ENCODE measurements at regions not wholly inside any gene's neighbourhood (a gene's known extent, or its start where the extent isn't known, plus 50 kb on each side); places are given as distances from the start of the nearest gene placed in this dataset.

- DNase-seq (ENCODE audit: low read depth in 1 of 2, low spot score in 1 of 2), result peak in 1 of 2 experiments; percentile 32
- peak overlapping the region; percentile 74 for H3K27ac ChIP-seq (replicated peaks)
- no peak for TF ChIP-seq REST (IDR thresholded peaks at IDR 0.05; ENCODE audit: insufficient replicate concordance, low read depth)
- TF ChIP-seq CTCF (IDR thresholded peaks at IDR 0.05; ENCODE audit: insufficient read depth, low read length), result no peak
- TF ChIP-seq GABPA (IDR thresholded peaks at IDR 0.05; ENCODE audit: low read depth), result no peak
- TF ChIP-seq SPI1 (IDR thresholded peaks at IDR 0.05; ENCODE audit: borderline replicate concordance, low read depth), result no peak
- TF ChIP-seq POLR2AphosphoS5 (IDR thresholded peaks at IDR 0.05; ENCODE audit: low read depth), result no peak
- no peaks in the 10 kb centered on the region for H3K27me3 ChIP-seq (ENCODE audit: insufficient read depth, poor library complexity, severe bottlenecking)
- H3K4me3 ChIP-seq (replicated peaks; ENCODE audit: insufficient read depth, low read length), result no peak overlapping the region
Measured at GRCh38 chr2:60336442-60337141, 216.9 kb downstream of the BCL11A start.

GRCh38 chr2:60335533-60336237 lies 217.8 kb downstream of the BCL11A start:
- Histone ChIP-seq H3K4me3 (replicated peaks; ENCODE audit: insufficient read depth, low read length) (no peak overlapping the region), H3K27ac (replicated peaks) (peak overlapping the region; percentile 74), H3K27me3 (ENCODE audit: insufficient read depth, poor library complexity, severe bottlenecking) (no peaks in the 10 kb centered on the region)
- peak in 1 of 2 experiments; percentile 68 for DNase-seq (ENCODE audit: low read depth in 1 of 2, low spot score in 1 of 2)
- TF ChIP-seq SPI1 (IDR thresholded peaks at IDR 0.05; ENCODE audit: borderline replicate concordance, low read depth), result no peak
- no peak for TF ChIP-seq GABPA (IDR thresholded peaks at IDR 0.05; ENCODE audit: low read depth)
- TF ChIP-seq POLR2AphosphoS5 (IDR thresholded peaks at IDR 0.05; ENCODE audit: low read depth), result no peak
- no peak for TF ChIP-seq CTCF (IDR thresholded peaks at IDR 0.05; ENCODE audit: insufficient read depth, low read length)
- TF ChIP-seq REST (IDR thresholded peaks at IDR 0.05; ENCODE audit: insufficient replicate concordance, low read depth), result no peak

GRCh38 chr2:60334610-60335009 lies 218.8 kb downstream of the BCL11A start:
- Histone ChIP-seq H3K27ac (replicated peaks) (peak overlapping the region; percentile 74), H3K4me3 (replicated peaks; ENCODE audit: insufficient read depth, low read length) (no peak overlapping the region), H3K27me3 (ENCODE audit: insufficient read depth, poor library complexity, severe bottlenecking) (no peaks in the 10 kb centered on the region)
- peak in 1 of 2 experiments; percentile 84 for DNase-seq (ENCODE audit: low read depth in 1 of 2, low spot score in 1 of 2)
- TF ChIP-seq SPI1 (IDR thresholded peaks at IDR 0.05; ENCODE audit: borderline replicate concordance, low read depth), result peak; percentile 80
- no peak for TF ChIP-seq GABPA (IDR thresholded peaks at IDR 0.05; ENCODE audit: low read depth)
- TF ChIP-seq POLR2AphosphoS5 (IDR thresholded peaks at IDR 0.05; ENCODE audit: low read depth), result no peak; the same call in 1 of the 2 replicates
- TF ChIP-seq CTCF (IDR thresholded peaks at IDR 0.05; ENCODE audit: insufficient read depth, low read length), result no peak
- no peak for TF ChIP-seq REST (IDR thresholded peaks at IDR 0.05; ENCODE audit: insufficient replicate concordance, low read depth)

All from HL-60 (cell line).